Activated CD4-positive, alpha-beta T cell treated with anti-CD3 and anti-CD28 coated beads, Interleukin-10, Interleukin-2, amounts not matched to agents 100 ng/mL and 50 ng/mL, durations not matched to agents 16 hours and 8 hours (primary cell): ENCODE measurements at regions not wholly inside any gene's neighbourhood (a gene's known extent, or its start where the extent isn't known, plus 50 kb on each side); places are given as distances from the start of the nearest gene placed in this dataset.

Experiments used
- DNase-seq: peaks from one replicate; pipeline ENCODE4 v3.0.0-alpha.2; 2020

DNA sequence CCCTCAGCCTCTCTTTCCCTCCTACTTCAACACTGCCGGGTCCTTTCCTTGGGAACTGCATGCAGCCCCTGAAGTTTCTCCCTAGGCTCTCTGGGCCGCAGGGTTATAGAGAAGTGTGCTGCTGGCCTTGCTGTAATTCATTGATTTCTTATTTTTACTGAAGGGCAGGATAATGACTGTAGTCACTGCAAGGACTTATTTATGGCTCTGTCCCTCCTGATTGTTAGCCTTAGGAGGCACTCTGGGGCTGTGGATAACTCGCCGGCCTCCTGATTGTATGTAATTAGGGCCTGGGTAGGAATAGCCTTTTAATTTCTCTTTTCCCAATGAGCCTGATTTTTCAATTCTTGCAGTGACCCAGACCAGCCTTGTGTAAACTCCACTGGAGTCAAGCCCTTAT, 138.3 kb upstream of the CDH13 start:
- no peak for DNase-seq

GRCh38 chr16:82481455-82481854, 145.3 kb upstream of the CDH13 start:
- DNase-seq: no peak

DNA sequence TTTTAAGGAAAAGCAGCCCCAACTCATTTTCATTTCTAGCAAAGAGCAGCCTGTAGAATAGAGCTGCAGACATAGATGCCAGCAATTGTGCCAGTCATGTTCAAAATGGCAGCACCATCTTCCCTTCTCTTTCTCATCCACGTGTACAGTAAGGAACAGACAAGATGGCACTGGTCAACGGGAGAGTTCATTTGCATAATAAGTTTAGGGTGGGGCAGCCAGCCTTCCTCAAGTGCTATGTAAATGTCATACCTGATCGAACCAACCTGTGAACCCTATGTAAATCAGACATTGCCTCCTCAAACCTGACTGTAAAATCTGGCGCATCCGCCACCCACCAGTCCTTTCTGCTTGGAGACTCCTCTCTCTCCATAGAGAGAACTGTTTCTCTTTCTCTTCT, 150.0 kb upstream of the CDH13 start:
- no peak for DNase-seq

- no peak for DNase-seq
Observed at GRCh38 chr16:82470620-82471152, 156.1 kb upstream of the CDH13 start.

- DNase-seq: no peak
Observed at GRCh38 chr16:82470016-82470415, 156.8 kb upstream of the CDH13 start.

DNA sequence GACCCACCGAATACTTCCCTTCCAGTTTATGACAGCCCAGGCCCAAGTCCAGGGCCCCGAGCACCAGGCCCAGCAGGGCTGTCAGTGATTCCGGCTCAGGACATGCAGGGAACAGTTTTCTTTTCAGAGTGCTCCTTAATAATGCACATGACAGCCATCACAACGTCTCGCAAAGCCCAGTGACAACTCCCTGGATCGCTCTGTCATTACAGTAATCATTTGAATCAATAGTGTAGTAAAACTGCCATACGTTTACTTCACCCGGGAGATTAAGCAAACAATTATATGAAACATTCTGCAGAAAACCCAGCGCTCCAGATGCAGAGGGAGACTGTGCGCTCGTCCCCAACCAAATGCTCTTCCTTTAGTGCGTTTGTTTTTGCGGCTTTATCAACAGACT, 162.6 kb upstream of the CDH13 start:
- no peak for DNase-seq

GRCh38 chr16:82460766-82461165, 166.0 kb upstream of the CDH13 start:
- no peak for DNase-seq

GRCh38 chr16:82459580-82460256, 167.1 kb upstream of the CDH13 start:
- no peak for DNase-seq

GRCh38 chr16:82456683-82457082, 170.1 kb upstream of the CDH13 start:
- peak; percentile 59 for DNase-seq

DNA sequence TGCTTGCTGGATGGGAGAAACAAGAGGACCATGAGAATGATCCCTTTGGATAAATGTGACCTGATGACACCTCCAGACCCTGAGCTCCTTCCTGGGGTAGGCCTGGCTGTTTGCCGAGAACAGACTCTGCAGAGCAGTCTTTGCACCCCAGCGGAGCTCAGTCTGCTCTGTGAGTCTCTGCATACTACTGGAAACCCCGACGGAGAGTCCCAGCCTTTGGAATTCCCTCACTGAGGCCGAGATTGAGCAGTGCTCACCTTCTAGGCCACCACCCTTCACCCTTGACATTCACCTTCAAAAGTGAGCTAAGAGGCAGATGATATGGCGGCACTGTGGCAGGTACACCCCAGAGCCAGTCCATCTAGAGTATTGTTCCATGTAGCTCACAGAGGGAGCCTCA, 172.2 kb upstream of the CDH13 start:
- no peak for DNase-seq

- DNase-seq: no peak
Observed at GRCh38 chr16:82454152-82454551, 172.6 kb upstream of the CDH13 start.

- DNase-seq: no peak
Observed at GRCh38 chr16:82452004-82452756, 174.6 kb upstream of the CDH13 start.

GRCh38 chr16:82451449-82451848, 175.3 kb upstream of the CDH13 start:
- no peak for DNase-seq

DNA sequence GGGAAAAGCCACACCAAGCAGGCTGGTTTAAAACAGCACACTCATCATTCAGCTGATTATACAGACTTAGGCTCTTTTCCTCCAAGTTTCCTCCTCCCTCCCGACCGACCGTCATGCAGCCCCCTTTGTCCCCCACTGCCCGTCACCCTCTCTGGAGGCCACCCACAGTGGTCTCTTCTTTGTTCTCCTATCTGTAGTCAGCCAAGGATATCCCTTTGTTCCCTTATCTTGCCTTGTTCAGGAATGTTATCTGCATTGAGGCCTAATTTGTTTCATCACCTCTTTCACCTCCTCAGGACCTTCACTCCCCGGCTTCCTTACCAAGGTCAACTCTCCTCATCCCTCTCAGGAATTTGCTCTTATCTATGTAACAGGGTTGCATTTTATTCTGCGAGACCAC, 186.4 kb upstream of the CDH13 start:
- DNase-seq: no peak

DNA sequence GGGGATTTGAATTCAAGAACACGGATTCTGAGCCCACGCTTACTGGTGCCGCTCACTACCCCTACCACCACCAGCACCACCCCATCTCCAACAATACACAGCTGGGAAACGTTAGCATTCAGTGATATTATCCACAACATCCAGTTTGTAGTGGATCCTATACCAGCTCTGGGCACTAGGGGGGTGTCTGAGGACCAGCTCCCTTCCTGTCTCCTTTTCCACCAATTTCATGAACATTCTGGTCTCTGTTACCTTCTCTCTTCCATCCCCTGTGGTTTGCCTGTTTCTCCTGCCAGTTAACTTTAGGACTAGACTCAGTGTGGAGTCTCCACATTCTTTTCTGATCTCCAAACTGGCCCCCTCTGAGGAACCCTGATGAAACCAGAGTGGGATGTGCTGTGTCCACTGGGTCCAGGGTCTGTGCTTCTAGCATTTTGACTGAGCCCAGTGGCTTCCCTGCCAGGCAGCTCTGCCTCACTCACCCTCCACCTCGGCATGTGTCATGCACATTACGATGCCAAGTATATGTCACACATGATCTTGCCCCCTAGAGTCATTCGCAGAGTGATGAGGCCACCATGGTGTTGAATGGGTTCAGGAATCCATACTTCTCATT, 187.0 kb upstream of the CDH13 start:
- no peak for DNase-seq

GRCh38 chr16:82433042-82433441, 193.7 kb upstream of the CDH13 start:
- DNase-seq: no peak

GRCh38 chr16:82432261-82432660, 194.5 kb upstream of the CDH13 start:
- DNase-seq: no peak

GRCh38 chr16:82425661-82426060, 201.1 kb upstream of the CDH13 start:
- DNase-seq: no peak

DNA sequence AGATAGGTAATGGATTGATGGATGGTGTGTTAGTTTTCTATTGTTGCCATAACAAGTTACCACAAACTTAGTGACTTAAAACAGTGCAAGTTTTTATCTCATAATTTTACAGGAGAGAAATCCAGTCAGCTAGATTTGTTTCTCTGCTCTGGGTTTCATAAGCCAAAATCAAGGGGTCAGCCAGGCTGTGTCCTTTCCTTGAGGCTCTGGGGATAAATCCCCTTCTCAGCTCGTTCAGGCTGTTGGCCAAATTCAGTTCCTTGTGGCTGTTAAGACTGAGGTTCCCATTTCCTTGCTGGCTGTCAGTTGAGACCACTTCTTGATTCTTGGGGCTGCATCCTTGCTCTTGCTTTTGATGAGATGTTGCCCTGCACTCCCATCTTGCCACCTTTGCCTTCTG, 204.9 kb upstream of the CDH13 start:
- no peak for DNase-seq

DNA sequence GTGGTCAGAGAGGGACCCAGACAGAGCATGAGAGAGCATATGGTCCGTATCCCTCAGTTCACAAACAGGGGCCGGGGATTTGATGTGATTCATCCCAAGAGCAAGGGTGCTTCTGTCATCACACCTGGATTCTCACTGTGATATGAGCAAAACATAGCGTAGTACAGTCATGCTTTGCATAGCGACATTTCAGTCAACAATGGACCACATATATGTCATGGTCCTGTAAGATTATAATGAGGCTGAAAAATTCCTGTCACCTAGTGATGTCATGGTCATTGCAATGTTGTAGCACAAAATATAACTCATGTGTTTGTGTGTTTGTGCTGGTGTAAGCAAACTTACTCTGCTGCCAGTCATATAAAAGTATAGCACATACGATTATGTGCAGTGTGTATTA, 207.4 kb upstream of the CDH13 start:
- no peak for DNase-seq

- DNase-seq: no peak
Observed at GRCh38 chr16:82414476-82414875, 212.3 kb upstream of the CDH13 start.

GRCh38 chr16:82412770-82413169, 214.0 kb upstream of the CDH13 start:
- DNase-seq: no peak

- no peak for DNase-seq
Observed at GRCh38 chr16:82405736-82406135, 221.0 kb upstream of the CDH13 start.
